ENCODE measurements at regions not wholly inside any gene's neighbourhood (a gene's known extent, or its start where the extent isn't known, plus 50 kb on each side); places are given as distances from the start of the nearest gene placed in this dataset.
"Not testable (repeated sequence)": the region's sequence is repeated elsewhere in the genome, so short reads cannot be mapped to it uniquely, and the experiment has no call there.

- no peak for DNase-seq (ENCODE audit: low spot score in 2 of 2)
- WGBS: 45% methylated on average over 18 of the region's 61 CpGs
- Histone ChIP-seq H3K9me3 (no peaks in the 10 kb centered on the region), H3K4me3 (peak overlapping the region; percentile 36), H3K36me3 (no peaks in the 10 kb centered on the region), H3K27ac (no peak overlapping the region), H3K4me1 (peaks cover 5% of the 10 kb centered on the region), H3K27me3 (no peaks in the 10 kb centered on the region)
- TF ChIP-seq POLR2A (IDR thresholded peaks at IDR 0.05) (no peak), POLR2AphosphoS5 (IDR thresholded peaks at IDR 0.05) (no peak), EP300 (IDR thresholded peaks at IDR 0.05) (no peak), CTCF (IDR thresholded peaks at IDR 0.05) (no peak)
These were observed 268.4 kb upstream of the FRG2C start for GRCh38 chr3:75395580-75396315.

- no peaks in the 10 kb centered on the region for H3K36me3 ChIP-seq
- TF ChIP-seq EP300 (IDR thresholded peaks at IDR 0.05) (no peak), POLR2A (IDR thresholded peaks at IDR 0.05) (no peak), CTCF (IDR thresholded peaks at IDR 0.05) (no peak), POLR2AphosphoS5 (IDR thresholded peaks at IDR 0.05) (no peak)
- 54% methylated on average over 3 of the region's 29 CpGs for WGBS
- no peaks in the 10 kb centered on the region for H3K27me3 ChIP-seq
- H3K9me3 ChIP-seq: no peaks in the 10 kb centered on the region
- peak overlapping the region; percentile 36 for H3K4me3 ChIP-seq
- no peak for DNase-seq (ENCODE audit: low spot score in 2 of 2)
- no peak overlapping the region for H3K27ac ChIP-seq
- H3K4me1 ChIP-seq: peaks cover 5% of the 10 kb centered on the region
These were observed 267.8 kb upstream of the FRG2C start for GRCh38 chr3:75396316-75396802.

GRCh38 chr3:75397486-75397885 lies 266.6 kb upstream of the FRG2C start:
- 93% methylated on average over 16 of the region's 20 CpGs for WGBS
- not testable (repeated sequence) for H3K27ac ChIP-seq

GRCh38 chr3:75422101-75422945 lies 241.8 kb upstream of the FRG2C start:
- not testable (repeated sequence) for DNase-seq (ENCODE audit: low spot score in 2 of 2); H3K27me3 ChIP-seq; H3K9me3 ChIP-seq; H3K4me1 ChIP-seq; H3K4me3 ChIP-seq; H3K27ac ChIP-seq
- peaks cover 30% of the 10 kb centered on the region for H3K36me3 ChIP-seq
- WGBS: 64% methylated on average over 18 of the region's 18 CpGs
- TF ChIP-seq CTCF (IDR thresholded peaks at IDR 0.05): peak; percentile 55 to 61

More at GRCh38 chr3:75397486-75397885, 266.6 kb upstream of the FRG2C start:
- DNase-seq (ENCODE audit: low spot score in 2 of 2); H3K36me3 ChIP-seq; H3K27me3 ChIP-seq; H3K4me3 ChIP-seq; H3K4me1 ChIP-seq; H3K9me3 ChIP-seq: not testable (repeated sequence)

- not testable (repeated sequence) for H3K27me3 ChIP-seq; H3K9me3 ChIP-seq; H3K4me1 ChIP-seq; DNase-seq (ENCODE audit: low spot score in 2 of 2); H3K27ac ChIP-seq; H3K4me3 ChIP-seq
- H3K36me3 ChIP-seq: peaks cover 47% of the 10 kb centered on the region
- WGBS: 93% methylated on average over 10 of the region's 11 CpGs
These were observed 238.7 kb upstream of the FRG2C start for GRCh38 chr3:75425379-75425778.

GRCh38 chr3:75427486-75427885 lies 236.6 kb upstream of the FRG2C start:
- H3K27me3 ChIP-seq: not testable (repeated sequence)

GRCh38 chr3:75427906-75428305 lies 236.2 kb upstream of the FRG2C start:
- not testable (repeated sequence) for H3K4me3 ChIP-seq; H3K27me3 ChIP-seq; DNase-seq (ENCODE audit: low spot score in 2 of 2); H3K9me3 ChIP-seq; H3K4me1 ChIP-seq; H3K27ac ChIP-seq
- 85% methylated on average over 5 of the region's 5 CpGs for WGBS
- peaks cover 52% of the 10 kb centered on the region for H3K36me3 ChIP-seq

More at GRCh38 chr3:75427486-75427885, 236.6 kb upstream of the FRG2C start:
- 98% methylated on average over 8 of the region's 9 CpGs for WGBS
- H3K9me3 ChIP-seq; DNase-seq (ENCODE audit: low spot score in 2 of 2); H3K27ac ChIP-seq; H3K4me3 ChIP-seq; H3K4me1 ChIP-seq: not testable (repeated sequence)
- H3K36me3 ChIP-seq: peaks cover 52% of the 10 kb centered on the region

All from suprapubic skin (tissue), 4 donors.